Stimulated activated CD8-positive, alpha-beta memory T cell treated with anti-CD3 and anti-CD28 coated beads, Interleukin-4, amount 100 ng/mL, for 4 hours (primary cell): ENCODE measurements at regions not wholly inside any gene's neighbourhood (a gene's known extent, or its start where the extent isn't known, plus 50 kb on each side); places are given as distances from the start of the nearest gene placed in this dataset.
"Not testable (repeated sequence)": the region's sequence is repeated elsewhere in the genome, so short reads cannot be mapped to it uniquely, and the experiment has no call there.

ENCODE experiments used
- DNase-seq, 2 donors: peaks; one replicate each; pipeline ENCODE4 v3.0.0-alpha.2; 2020; ENCODE audit warnings: low read depth in 2 of 2, low spot score in 1 of 2

DNA sequence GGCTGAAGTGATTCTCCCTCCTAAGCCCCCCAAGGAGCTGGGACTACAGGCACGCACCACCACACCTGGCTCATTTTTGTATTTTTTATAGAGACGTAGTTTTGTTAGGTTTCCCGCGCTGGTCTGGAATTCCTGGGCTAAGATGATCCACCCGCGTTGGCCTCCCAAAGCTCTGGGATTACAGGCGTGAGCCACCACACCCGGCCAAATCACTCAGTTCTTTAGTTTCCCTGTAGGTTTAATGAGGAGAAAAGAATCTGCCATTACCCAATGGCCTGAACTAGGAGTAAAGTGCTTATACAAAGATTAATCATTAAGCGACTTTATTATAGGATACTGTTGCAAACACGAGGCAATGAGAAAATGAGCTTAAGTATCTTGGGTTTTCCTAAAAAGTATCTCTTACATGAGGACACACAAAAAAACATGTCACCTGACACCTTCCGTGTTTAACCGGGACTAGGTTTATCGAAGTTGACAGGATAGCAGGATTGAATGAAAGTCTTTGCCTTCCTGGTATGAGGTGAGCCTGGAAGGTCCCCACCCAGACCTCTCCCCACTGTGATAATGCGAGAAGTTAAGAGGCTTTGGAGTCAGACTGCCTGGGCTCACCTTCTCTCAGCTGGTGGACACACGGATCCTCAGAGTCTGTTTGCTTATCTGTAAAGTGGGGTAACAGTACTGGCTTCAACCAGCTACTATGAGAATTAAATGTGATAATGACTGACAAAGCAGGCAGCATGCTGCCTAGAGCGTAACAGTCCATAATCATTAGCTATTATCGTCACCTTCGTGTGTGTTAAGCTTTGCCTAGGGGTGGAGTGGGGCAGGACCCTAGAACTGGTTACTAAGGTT lies 133.5 kb upstream of the KRAS start:
- no peak for DNase-seq

DNA sequence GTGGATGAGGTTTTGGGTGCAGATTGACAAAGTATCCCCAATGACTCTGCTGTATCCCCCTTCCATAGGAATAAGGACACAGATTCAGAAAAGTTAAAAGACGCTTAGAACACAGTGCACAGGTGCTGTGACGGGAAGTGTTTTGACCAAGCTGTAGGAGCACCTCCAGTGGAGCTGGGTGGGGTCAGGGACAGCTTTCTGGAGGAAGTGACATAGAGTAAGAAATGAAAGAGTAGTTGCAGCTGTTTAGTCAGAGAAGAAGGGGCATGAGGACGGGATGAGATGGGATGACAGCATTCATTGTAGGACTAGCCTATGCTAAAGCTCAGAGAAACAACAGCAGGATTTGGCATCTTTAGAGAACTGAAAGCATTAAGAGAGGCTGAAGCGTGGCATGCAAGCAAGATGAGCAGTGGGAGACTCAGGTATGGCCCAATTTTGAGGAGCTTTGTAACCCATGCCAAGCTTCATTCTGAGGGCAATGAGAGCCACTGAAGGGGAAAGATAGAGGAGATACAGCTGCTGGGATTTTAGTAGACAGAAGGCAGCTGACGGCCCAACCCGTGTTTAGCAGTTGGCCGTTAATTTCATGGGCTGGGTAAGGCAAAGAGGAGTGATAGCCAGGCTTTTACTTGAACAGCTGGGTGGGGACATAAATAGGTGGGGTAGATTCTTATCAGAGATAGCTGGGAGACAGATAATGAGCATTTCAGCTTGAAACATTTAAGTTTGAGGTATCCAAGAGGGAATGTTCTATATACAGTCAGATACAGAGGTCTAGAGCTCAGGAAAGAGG lies 131.8 kb upstream of the KRAS start:
- no peak for DNase-seq

DNA sequence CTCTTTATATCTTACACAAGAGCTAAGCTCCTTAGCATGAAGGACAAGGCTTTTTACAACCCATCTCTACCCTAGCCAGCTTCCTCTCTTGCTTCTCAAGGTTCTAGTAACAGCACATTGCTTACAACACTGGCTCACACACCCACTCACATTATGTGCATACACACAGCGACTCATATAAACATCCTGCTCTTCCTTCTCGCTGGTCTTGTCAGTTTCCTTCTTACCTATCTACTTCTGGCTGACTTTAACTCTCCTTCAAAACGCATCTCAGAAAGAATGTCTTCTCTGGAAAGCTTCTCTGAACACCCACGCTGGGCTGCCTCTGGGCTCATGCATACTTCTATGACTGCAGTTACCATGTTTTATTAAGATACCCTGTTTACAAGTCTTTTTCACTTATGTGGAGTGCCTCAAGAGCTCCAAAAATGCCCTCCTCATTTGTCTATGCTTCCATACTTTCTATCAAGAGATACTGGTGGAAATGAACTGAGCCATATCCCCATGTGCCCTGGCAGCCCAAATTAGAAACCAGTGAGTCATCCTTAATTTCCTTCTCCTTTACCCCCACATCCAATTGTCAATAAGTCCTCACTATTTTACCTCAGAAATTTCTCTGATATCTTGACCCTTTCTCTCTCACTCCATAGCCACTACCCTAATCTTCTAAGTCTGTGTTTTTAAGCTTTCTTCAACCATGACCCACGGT lies 126.9 kb upstream of the KRAS start:
- no peak for DNase-seq

DNA sequence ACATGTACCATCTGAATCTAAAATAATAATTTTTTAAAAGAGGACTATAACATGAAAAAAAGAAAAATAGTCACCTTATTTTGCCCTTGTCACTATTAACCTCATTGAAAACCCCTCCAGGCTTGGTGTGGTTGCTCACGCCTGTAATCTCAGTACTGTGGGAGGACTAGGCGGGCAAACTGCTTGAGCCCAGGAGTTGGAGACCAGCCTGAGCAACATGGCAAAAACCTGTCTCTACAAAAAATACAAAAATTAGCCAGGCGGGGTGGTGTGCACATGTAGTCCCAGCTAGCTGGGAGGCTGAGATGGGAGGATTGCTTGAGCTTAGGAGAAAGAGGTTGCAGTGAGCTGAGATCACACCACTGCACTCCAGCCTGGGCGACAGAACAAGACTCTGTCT lies 126.3 kb upstream of the KRAS start:
- DNase-seq: no peak

DNA sequence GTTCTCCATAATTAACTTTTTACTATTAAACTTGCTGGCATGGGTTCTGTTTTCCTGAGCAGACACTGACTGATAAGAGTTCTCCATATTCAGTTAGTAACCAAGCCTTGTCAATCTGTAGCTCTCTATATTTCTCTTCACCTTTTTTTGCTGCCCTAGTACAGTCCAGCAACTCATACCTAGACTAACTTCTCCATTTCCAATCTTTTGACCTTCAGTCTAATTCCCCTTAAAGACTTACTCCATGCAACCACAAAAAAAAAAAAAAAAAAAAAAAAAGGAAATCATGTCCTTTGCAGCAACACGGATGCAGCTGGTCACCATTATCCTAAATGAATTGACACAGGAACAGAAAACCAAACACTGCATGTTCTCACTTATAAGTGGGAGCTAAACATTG lies 125.7 kb upstream of the KRAS start:
- no peak for DNase-seq

DNA sequence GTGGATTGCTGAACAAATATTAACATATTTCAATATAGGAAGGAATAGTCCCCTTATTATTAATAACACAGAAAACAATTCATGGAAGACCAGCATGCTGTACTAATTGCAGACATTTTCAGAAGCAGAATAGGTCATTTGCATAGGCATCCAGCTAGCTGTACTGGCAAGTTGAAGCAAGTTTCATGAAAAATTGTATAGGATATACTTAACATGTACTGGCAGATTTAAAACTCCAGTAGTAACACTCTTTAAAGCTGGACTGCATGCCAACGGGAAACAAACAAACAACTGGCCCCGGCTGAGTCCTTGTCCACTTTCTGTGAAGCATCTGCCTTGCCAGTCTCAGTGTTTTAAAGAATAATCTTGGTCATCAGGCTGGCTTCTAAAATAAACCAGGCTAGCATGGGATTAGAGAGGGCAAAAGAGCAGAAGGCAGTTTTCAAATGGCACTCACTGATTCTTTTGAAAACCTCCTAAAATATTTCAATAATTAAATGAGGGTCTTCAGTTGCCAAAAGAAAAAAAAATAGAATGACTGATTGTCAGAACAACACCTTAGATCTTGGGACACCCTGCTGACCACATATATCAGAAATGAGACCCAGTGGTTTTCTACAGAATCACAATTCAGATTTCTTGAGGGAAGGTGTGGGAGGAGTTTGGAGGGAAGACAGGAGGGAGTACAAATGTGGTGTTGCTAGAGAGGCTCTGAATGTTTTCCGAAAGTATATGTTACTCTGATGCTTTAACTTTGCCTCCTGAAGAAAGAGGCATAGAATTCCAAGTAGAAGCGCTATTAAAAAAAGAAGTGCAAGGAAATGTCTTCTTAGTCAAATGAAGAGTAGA lies 122.5 kb upstream of the KRAS start:
- DNase-seq: no peak

DNA sequence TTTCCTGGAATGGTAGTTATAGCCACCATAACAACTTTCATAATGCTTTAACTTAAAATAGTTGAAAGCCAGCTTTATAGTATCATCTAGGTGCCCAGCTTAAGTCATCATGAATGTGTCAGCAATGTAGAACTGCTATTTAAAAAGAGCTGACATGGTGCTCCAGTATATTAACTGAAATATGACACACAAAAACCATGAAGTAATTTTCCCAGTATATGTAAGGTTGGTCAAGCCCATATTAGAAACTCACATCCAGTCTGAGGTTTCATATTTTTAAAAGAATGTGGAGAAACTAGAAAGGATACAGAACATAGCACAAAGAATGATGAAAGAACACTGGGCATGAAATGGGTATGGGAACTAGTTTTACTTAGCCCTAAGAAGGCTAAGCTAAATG lies 121.3 kb upstream of the KRAS start:
- DNase-seq: no peak

DNA sequence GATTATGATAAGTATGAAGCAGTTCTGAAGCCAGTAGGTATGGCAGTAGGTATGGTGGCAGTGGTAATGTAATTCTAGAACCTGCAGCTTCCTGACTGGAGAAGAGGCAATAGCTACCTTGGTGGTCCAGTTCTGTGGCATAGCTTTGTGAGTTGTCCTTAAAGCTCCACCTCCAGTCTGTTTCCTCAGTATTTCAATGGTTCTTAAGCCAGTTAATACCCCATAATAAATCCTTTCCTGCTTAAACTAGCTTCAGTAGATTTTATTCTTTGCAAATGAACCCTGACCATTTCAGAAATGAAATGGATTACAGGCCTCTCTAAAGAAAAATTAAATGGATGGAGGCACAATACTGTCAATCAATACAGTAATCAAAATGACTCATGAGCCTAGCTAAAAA lies 117.8 kb upstream of the KRAS start:
- DNase-seq: no peak

DNA sequence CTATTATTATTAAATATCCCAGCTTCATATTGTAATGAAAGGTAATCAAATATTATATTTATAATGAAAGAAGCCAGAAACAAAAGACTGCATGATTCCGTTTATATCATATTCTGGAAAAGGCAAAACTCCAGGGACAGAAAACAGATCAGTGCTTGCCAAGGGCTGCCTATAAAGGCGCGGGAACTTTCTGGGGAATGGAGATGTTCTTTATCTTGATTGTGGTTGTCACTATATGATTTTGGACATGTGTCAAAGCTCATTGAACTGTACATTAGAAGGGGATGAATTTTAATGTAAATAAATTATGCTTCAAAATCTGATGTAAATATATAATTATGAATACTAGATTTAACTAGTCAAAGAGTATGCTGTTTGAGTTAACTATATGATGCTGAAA lies 115.4 kb upstream of the KRAS start:
- DNase-seq: no peak

DNA sequence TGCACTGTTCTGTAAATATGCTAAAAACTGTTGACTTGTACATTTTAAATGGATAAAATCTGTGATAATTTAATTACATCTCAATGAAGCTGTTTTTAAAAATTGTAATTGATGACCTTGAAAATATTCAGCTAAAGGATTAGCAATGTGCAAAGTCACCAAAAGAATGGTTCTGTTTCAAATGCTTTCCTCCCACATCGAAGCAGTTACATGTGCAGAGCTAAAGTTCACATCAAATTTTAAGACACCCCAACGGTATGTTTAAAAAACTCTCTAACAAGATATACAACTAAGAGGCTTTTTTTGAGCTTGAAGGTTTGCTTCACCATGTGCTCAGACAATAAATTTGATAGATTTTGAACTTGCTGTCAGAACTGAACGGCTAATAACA lies 114.6 kb upstream of the KRAS start:
- no peak for DNase-seq

DNA sequence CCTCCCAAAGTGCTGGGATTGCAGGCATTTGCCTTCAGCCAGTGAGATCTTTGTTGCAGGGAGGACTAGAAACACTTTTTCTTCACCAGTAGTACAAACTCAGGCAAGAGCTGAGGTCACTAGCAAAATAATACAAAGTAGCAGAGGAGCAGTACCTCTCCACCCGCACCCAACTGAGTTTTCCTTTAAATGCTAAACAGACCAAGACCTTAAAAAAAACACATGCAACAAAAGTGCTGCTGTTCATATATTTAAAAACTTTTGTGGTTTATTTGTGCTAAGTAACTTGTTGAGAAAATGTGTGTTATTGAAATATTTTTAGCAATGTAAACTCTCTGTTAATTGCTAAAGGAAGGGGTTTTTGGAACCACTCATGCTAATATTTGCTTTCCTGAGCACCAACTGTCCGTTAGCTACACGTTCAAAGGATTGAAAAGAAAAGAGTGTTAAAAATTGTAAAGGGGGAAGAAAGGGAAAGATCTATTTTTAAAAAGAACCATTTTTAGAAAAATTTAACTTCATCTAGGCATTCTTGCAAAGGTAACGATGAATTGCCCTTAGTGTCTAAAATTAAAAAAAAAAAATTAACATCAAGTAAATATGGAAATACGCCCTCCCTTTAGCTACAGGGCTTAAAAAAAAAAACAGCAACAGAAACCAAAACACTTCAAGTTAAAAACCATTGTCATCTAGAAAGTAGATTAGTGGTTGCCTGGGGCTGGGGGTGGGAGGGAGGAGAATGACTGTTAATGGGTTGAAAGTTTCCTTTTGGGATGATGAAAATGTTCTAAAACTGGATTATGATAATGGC lies 114.0 kb upstream of the KRAS start:
- no peak for DNase-seq

DNA sequence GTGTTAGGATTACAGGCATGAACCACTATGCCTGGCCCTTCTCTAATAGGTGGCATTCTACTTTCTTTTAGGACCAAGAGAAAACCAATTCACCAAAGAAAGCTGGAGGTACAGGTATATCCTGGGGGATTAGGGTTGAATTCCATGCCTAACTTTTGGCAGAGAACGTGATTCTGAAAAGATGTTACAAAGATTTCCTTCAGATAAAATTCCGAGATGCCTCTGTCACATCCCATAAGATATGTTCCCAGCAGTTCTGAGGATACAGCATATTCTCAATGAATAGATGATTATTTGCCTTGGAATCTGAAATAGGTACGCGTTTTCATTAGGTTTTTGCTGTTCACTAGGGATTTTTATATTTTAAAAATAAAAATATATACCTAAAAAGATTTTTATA lies 111.9 kb upstream of the KRAS start:
- no peak for DNase-seq

DNA sequence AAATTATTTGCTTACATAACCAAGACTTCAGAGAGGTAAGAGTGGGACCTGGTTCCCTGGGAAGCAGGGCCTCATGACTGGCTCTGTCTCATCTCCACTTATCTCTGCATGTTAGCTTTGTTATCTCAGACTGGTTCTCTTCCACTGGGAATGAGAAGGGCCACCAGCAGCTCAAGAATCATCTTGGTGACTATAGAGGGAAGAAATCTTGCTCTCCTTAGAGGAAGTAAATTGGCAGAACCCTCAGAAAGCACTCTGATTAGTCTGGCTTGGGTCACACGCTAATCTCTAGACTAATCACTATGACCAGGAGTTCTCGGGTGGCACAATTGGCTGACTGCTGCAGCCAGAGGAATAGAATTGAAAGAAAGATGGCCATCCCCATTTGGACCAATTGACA lies 110.8 kb upstream of the KRAS start:
- no peak for DNase-seq

DNA sequence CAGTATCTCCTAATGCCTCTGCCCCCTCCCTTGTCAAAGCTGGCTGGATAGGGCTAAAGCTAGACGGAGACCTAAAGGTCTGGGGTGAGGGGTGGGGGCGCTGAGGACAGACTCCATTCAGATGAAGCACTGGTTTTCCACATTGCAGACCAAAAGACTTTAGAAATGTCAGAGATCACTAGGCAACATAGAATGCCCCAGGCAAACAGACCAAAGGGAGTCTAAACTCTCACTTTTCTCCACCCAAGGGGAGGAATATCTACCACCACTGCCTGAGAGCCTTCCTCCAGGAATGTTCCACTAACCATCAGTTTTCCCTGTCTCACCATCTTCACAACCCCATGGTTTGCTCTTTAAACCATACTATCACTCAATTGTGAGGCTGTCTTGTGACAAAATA lies 106.9 kb upstream of the KRAS start:
- DNase-seq: no peak

DNA sequence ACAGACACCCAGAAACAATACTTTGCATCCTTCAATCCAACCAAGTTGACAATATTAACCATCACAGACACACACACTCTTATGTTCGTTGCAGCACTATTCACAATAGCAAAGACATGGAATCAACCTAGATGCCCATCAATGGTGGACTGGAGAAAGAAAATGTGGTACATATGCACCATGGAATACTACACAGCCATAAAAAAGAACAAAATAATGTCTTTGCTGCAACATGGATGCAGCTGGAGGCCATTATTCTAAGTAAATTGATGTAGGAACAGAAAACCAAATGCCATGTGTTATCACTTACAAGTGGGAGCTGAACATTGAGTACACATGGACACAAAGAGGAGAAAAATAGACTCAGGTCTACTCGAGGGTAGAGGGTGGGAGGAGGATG lies 102.2 kb upstream of the KRAS start:
- not testable (repeated sequence) for DNase-seq

DNA sequence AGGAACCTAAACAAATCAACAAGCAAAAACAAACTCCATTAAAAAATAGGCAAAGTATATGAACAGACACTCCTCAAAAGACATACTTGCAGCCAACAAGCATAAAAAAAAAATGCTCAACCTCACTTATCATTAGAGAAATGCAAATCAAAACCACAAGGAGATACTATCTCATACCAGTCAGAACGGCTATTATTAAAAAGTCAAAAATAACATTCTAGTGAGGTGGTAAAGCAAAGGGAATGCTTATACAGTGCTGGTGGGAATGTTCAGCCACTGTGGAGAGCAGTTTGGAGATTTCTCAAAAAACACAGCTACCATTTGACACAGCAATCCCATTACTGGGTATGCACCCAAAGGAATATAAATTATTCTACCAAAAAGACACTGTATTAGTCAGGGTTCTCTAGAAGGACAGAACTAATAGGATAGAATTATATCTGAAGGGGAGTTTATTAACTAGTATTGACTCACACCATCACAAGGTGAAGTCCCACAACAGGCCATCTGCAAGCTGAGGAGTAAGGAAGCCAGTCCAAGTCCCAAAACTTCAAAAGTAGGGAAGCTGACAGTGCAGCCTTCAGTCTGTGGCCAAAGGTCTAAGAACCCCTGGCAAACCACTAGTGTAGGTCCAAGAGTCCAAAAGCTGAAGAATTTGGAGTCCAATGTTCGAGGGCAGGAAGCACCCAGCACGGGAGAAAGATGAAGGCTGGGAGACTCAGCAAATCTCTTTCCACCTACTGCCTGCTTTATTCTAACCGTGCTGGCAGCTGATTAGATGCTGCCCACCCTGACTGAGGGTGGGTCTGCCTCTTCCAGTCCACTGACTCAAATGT lies 101.6 kb upstream of the KRAS start:
- no peak for DNase-seq

DNA sequence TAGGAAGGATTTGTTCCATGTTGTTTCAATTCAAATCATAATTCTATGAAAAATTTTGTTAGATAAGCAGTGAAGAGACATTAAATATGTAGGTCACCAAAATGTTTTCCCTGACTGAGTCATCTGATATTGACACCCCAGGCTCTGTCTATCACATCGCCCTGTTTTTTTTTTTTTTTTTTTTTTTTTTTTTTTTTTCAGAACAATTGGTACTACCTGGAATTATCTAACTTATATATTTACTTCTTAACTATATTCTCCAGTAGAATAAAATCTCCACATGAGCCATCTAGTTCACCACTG lies 97.8 kb upstream of the KRAS start:
- DNase-seq: no peak

DNA sequence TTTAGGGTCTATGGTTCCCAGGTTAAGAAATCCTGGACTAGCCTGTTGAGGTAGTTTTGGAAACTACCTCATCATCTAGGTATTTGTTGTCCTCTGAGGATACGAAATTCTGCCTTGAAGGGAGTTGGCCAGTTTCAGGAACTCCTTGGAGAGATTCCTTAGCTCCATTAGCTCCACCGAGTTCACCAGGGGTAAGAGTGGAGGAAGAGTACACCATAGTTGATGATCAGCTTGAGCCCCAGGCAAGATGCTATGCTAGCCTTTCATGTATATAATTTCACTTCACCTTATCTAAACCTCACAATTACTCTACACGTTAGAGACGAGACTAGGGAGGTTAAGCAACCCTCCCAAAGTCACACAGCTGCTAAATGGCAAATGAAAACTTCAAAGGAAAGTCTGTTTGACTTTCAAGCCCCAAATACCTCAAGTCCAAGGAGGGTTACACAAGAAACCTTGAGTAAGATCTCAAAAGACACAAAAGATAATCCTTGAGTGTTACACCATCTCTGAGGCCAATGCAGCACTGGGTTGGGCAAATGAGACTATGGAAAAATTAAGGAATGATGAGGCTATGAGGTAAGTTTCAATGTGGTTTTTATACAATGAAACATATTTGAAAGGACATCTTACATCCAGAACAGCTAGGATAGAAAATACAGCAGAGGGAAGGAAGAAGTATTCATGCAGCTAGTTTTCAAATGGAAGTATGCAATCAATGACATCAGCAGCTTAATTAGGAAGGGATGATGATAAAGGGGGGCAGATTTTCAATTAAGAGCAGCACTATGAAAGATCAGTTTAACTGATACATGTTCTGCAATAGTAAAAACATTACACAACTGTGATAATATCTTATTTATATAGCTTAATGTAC lies 97.2 kb upstream of the KRAS start:
- no peak for DNase-seq

DNA sequence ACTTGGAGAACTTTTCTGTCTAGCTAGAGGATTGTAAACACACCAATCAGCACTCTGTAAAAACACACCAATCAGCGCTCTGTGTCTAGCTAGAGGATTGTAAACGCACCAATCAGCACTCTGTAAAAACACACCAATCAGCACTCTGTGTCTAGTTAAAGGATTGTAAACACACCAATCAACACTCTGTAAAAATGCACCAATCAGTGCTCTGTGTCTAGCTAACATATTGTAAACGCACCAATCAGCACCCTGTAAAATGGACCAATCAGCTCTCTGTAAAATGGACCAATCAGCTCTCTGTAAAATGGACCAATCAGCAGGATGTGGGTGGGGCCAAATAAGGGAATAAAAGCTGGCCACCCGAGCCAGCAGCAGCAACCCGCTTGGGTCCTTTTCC lies 91.1 kb upstream of the KRAS start:
- not testable (repeated sequence) for DNase-seq
